ENCODE measurements at regions not wholly inside any gene's neighbourhood (a gene's known extent, or its start where the extent isn't known, plus 50 kb on each side); places are given as distances from the start of the nearest gene placed in this dataset.
A peak's percentile ranks its signal among the peaks of the same experiment; 100 is the strongest.

- Histone ChIP-seq H4K20me1 (ENCODE audit: insufficient read depth) (no peaks in the 10 kb centered on the region), H3K79me2 (ENCODE audit: insufficient read depth) (no peaks in the 10 kb centered on the region), H2AFZ (ENCODE audit: low read depth) (peak overlapping the region; percentile 76), H3F3A (replicated peaks; ENCODE audit: insufficient read depth) (peaks cover 28% of the 10 kb centered on the region), H3K9ac (peak overlapping the region; percentile 67), H3K9me3 (no peaks in the 10 kb centered on the region), H3K27ac (ENCODE audit: low read depth in 2 of 2, low read length in 1 of 2) (peak overlapping the region; percentile 50 to 93; a peak in 3 of 4 replicates), H3K9me2 (no peaks in the 10 kb centered on the region), H3K4me1 (ENCODE audit: control insufficient read depth in 1 of 2, insufficient read depth in 2 of 2, low read depth in 1 of 2, low read length in 1 of 2) (peaks cover 0 to 19% of the 10 kb centered on the region in 2 experiments; a peak in 1 of 4 replicates), H3K4me2 (peak overlapping the region; percentile 6), H3K36me3 (replicated peaks in 1 of 2; ENCODE audit: control insufficient read depth in 1 of 2, insufficient read depth in 2 of 2, low read length in 1 of 2) (no peaks in the 10 kb centered on the region), H3K27me3 (ENCODE audit: insufficient read depth) (no peaks in the 10 kb centered on the region), H3K4me3 (ENCODE audit: low read depth in 2 of 2, low read length in 1 of 2) (no peak overlapping the region)
- 35% methylated on average over 4 of the region's 4 CpGs for WGBS (ENCODE audit: low lambda C conversion rate)
- no peak for DNase-seq
- ChIA-PET CTCF (no interaction called here), POLR2A (no interaction called here)
- no peak for TF ChIP-seq TAF1 (IDR thresholded peaks at IDR 0.05; ENCODE audit: borderline replicate concordance, low read depth, low read length)
- TF ChIP-seq, protein P1, sequence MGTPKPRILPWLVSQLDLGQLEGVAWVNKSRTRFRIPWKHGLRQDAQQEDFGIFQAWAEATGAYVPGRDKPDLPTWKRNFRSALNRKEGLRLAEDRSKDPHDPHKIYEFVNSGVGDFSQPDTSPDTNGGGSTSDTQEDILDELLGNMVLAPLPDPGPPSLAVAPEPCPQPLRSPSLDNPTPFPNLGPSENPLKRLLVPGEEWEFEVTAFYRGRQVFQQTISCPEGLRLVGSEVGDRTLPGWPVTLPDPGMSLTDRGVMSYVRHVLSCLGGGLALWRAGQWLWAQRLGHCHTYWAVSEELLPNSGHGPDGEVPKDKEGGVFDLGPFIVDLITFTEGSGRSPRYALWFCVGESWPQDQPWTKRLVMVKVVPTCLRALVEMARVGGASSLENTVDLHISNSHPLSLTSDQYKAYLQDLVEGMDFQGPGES (IDR thresholded peaks at IDR 0.05; ENCODE audit: low read depth, low read length), result no peak
- no peak for TF ChIP-seq SMC3 (IDR thresholded peaks at IDR 0.05; ENCODE audit: low read depth, low read length)
- TF ChIP-seq NRF1 (IDR thresholded peaks at IDR 0.05; ENCODE audit: low read depth, low read length), result no peak
- peak; percentile 57 for TF ChIP-seq TCF12 (IDR thresholded peaks at IDR 0.05)
- no peak for TF ChIP-seq FOXM1 (IDR thresholded peaks at IDR 0.05; ENCODE audit: low read depth)
- TF ChIP-seq YY1 (IDR thresholded peaks at IDR 0.05; ENCODE audit: low read depth), result no peak
- TF ChIP-seq EP300 (IDR thresholded peaks at IDR 0.05; ENCODE audit: borderline replicate concordance in 1 of 2, low read depth in 1 of 2, low read length in 1 of 2), result peak in 1 of 2 experiments; percentile 50; a peak in 1 of 4 replicates
- TF ChIP-seq ELF1 (IDR thresholded peaks at IDR 0.05), result no peak
- TF ChIP-seq, protein P2, sequence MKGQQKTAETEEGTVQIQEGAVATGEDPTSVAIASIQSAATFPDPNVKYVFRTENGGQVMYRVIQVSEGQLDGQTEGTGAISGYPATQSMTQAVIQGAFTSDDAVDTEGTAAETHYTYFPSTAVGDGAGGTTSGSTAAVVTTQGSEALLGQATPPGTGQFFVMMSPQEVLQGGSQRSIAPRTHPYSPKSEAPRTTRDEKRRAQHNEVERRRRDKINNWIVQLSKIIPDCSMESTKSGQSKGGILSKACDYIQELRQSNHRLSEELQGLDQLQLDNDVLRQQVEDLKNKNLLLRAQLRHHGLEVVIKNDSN (IDR thresholded peaks at IDR 0.05; ENCODE audit: borderline replicate concordance, low read depth), result no peak
- no peak for TF ChIP-seq NFIC (IDR thresholded peaks at IDR 0.05; ENCODE audit: borderline replicate concordance)
- no peak for TF ChIP-seq GABPA (IDR thresholded peaks at IDR 0.05; ENCODE audit: low read depth)
- TF ChIP-seq MEF2A (IDR thresholded peaks at IDR 0.05; ENCODE audit: borderline replicate concordance, low read depth), result no peak
- no peak for TF ChIP-seq GATA2 (CRISPR knock-in tag; IDR thresholded peaks at IDR 0.05)
- no peak for TF ChIP-seq RCOR1 (IDR thresholded peaks at IDR 0.05; ENCODE audit: low read length)
- TF ChIP-seq REST (IDR thresholded peaks at IDR 0.05; ENCODE audit: low read depth, low read length), result no peak
- no peak for TF ChIP-seq RFX5 (IDR thresholded peaks at IDR 0.05; ENCODE audit: low read length)
- no peak for TF ChIP-seq FOXJ3 (CRISPR knock-in tag; IDR thresholded peaks at IDR 0.05)
- TF ChIP-seq, protein P3, sequence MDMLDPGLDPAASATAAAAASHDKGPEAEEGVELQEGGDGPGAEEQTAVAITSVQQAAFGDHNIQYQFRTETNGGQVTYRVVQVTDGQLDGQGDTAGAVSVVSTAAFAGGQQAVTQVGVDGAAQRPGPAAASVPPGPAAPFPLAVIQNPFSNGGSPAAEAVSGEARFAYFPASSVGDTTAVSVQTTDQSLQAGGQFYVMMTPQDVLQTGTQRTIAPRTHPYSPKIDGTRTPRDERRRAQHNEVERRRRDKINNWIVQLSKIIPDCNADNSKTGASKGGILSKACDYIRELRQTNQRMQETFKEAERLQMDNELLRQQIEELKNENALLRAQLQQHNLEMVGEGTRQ (IDR thresholded peaks at IDR 0.05; ENCODE audit: borderline replicate concordance, low read depth, low read length), result no peak
- no peak for TF ChIP-seq RXRA (IDR thresholded peaks at IDR 0.05; ENCODE audit: borderline replicate concordance, low read depth)
- peak; percentile 65 for TF ChIP-seq FOSL2 (IDR thresholded peaks at IDR 0.05; ENCODE audit: borderline replicate concordance, low read depth)
- TF ChIP-seq POLR2AphosphoS5 (IDR thresholded peaks at IDR 0.05; ENCODE audit: low read depth, low read length), result no peak
- no peak for TF ChIP-seq ZBTB33 (IDR thresholded peaks at IDR 0.05; ENCODE audit: borderline replicate concordance, low read depth)
- TF ChIP-seq TEAD4 (IDR thresholded peaks at IDR 0.05; ENCODE audit: borderline replicate concordance, insufficient read depth), result peak; percentile 26; the same call in 1 of the 2 replicates
- no peak for TF ChIP-seq MXI1 (IDR thresholded peaks at IDR 0.05; ENCODE audit: low read depth, low read length)
Measured at GRCh38 chr5:96220610-96221390, 212.2 kb downstream of the PCSK1 start.

Measured in SK-N-SH (cell line).